RKO (cell line): ENCODE measurements at regions not wholly inside any gene's neighbourhood (a gene's known extent, or its start where the extent isn't known, plus 50 kb on each side); places are given as distances from the start of the nearest gene placed in this dataset.

Source experiments
- DNase-seq: peaks from one replicate; pipeline ENCODE4 v3.0.0-alpha.2; 2016; ENCODE audit warnings: low spot score

- no peak for DNase-seq
Observed at GRCh38 chr22:19621373-19622060, 92.8 kb upstream of the SEPTIN5 start.

GRCh38 chr22:19622061-19622441 is 92.3 kb upstream of the SEPTIN5 start:
- DNase-seq: no peak

- no peak for DNase-seq
Observed at GRCh38 chr22:19625331-19626041, 88.8 kb upstream of the SEPTIN5 start.

GRCh38 chr22:19626042-19626587 is 88.2 kb upstream of the SEPTIN5 start:
- no peak for DNase-seq

- no peak for DNase-seq
Observed at GRCh38 chr22:19626666-19627065, 87.6 kb upstream of the SEPTIN5 start.

GRCh38 chr22:19628038-19628776 is 86.1 kb upstream of the SEPTIN5 start:
- no peak for DNase-seq

GRCh38 chr22:19629331-19629719 is 85.0 kb upstream of the SEPTIN5 start:
- DNase-seq: no peak

GRCh38 chr22:19629720-19630419 is 84.4 kb upstream of the SEPTIN5 start:
- peak; percentile 71 for DNase-seq

GRCh38 chr22:19630614-19631013 is 83.7 kb upstream of the SEPTIN5 start:
- DNase-seq: no peak

GRCh38 chr22:19631899-19632667 is 82.2 kb upstream of the SEPTIN5 start:
- DNase-seq: peak; percentile 7

GRCh38 chr22:19632668-19633148 is 81.6 kb upstream of the SEPTIN5 start:
- no peak for DNase-seq

GRCh38 chr22:19634226-19634975 is 79.9 kb upstream of the SEPTIN5 start:
- no peak for DNase-seq

- no peak for DNase-seq
Observed at GRCh38 chr22:19635644-19636043, 78.7 kb upstream of the SEPTIN5 start.

GRCh38 chr22:19636696-19637407 is 77.5 kb upstream of the SEPTIN5 start:
- no peak for DNase-seq

- no peak for DNase-seq
Observed at GRCh38 chr22:19637408-19638281, 76.7 kb upstream of the SEPTIN5 start.

GRCh38 chr22:19638282-19639015 is 75.9 kb upstream of the SEPTIN5 start:
- DNase-seq: no peak

GRCh38 chr22:19639610-19640135 is 74.6 kb upstream of the SEPTIN5 start:
- DNase-seq: no peak

- DNase-seq: no peak
Observed at GRCh38 chr22:19640306-19640705, 74.0 kb upstream of the SEPTIN5 start.
